WTC11 (cell line): ENCODE measurements at regions not wholly inside any gene's neighbourhood (a gene's known extent, or its start where the extent isn't known, plus 50 kb on each side); places are given as distances from the start of the nearest gene placed in this dataset.

Experiments
- ESRRA ChIP-seq: sonication (generic); formaldehyde crosslinking; IDR thresholded peaks from 2 replicates; pipeline ENCODE4 v1.8.1; 2022; ENCODE audit warnings: mild to moderate bottlenecking, missing genetic modification reagents, borderline replicate concordance
- FOXK1 ChIP-seq: sonication (generic); formaldehyde crosslinking; IDR thresholded peaks from 2 replicates; pipeline ENCODE4 v1.8.0; 2022; ENCODE audit warnings: mild to moderate bottlenecking, moderate library complexity, missing genetic modification reagents
- IRF2 ChIP-seq: sonication (generic); formaldehyde crosslinking; IDR thresholded peaks from 2 replicates; pipeline ENCODE4 v1.8.0; 2022; ENCODE audit warnings: low read depth, missing genetic modification reagents, borderline replicate concordance
- KAT7 ChIP-seq: sonication (generic); formaldehyde crosslinking; IDR thresholded peaks from 2 replicates; pipeline ENCODE4 v1.8.1; 2023; ENCODE audit warnings: missing genetic modification reagents, mild to moderate bottlenecking, borderline replicate concordance
- NFE2L1 ChIP-seq: sonication (generic); formaldehyde crosslinking; IDR thresholded peaks from 2 replicates; pipeline ENCODE4 v1.8.1; 2023; ENCODE audit warnings: missing genetic modification reagents
- NR3C1 ChIP-seq: sonication (generic); formaldehyde crosslinking; conservative IDR thresholded peaks from 2 replicates; pipeline ENCODE4 v1.8.1; 2023; ENCODE audit warnings: low read depth, mild to moderate bottlenecking, missing genetic modification reagents
- RORB ChIP-seq: fragments of 250-450 bp; sonication (Bioruptor Pico); IDR thresholded peaks from 2 replicates; pipeline ENCODE4 v1.9.0; 2021; ENCODE audit warnings: mild to moderate bottlenecking
- TCF7 ChIP-seq: sonication (generic); formaldehyde crosslinking; IDR thresholded peaks from 2 replicates; pipeline ENCODE4 v1.8.0; 2022; ENCODE audit warnings: mild to moderate bottlenecking, low read depth, missing genetic modification reagents, moderate library complexity
- TF ChIP-seq, protein P1 (sequence below): fragments of 200-600 bp; IDR thresholded peaks from 2 replicates; pipeline ENCODE4 v1.8.0; 2022; ENCODE audit warnings: antibody characterized with exemption
- TF ChIP-seq, protein P2 (sequence below): sonication (generic); formaldehyde crosslinking; IDR thresholded peaks from 2 replicates; pipeline ENCODE4 v1.8.0; 2022; ENCODE audit warnings: mild to moderate bottlenecking, missing genetic modification reagents
- TF ChIP-seq, protein P3 (sequence below): sonication (generic); formaldehyde crosslinking; IDR thresholded peaks from 2 replicates; pipeline ENCODE4 v1.8.1; 2022; ENCODE audit warnings: mild to moderate bottlenecking, missing genetic modification reagents, moderate library complexity, borderline replicate concordance
- TF ChIP-seq, protein P4 (sequence below): sonication (generic); formaldehyde crosslinking; IDR thresholded peaks from 2 replicates; pipeline ENCODE4 v1.8.1; 2023; ENCODE audit warnings: mild to moderate bottlenecking, missing genetic modification reagents, moderate library complexity
- TF ChIP-seq, protein P5 (sequence below): sonication (generic); formaldehyde crosslinking; IDR thresholded peaks from 2 replicates; pipeline ENCODE4 v1.8.0; 2022; ENCODE audit warnings: mild to moderate bottlenecking, missing genetic modification reagents
- TF ChIP-seq, protein P6 (sequence below): sonication (generic); formaldehyde crosslinking; IDR thresholded peaks from 2 replicates; pipeline ENCODE4 v1.8.1; 2022; ENCODE audit warnings: low read depth, mild to moderate bottlenecking, moderate library complexity, missing genetic modification reagents, borderline replicate concordance

DNA sequence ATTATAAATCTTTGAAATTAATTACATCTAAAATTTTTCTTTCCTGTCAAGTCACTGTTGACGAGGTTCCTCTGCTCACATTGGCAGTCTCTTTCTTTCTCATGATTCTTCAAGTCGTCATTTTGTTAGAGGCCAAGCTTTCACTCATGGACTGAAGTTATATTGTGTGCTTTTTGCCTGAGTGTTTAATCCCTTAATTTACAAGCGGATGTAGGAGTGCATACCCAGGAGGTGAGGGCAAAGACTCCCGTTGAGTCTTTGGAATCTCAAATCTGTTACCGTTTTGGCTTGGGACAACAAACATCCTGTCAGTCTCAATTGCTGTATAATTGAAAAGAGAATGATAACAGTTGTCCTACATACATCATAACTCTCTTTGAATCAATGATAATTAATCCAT lies 345.0 kb downstream of the TRIML1 start:
- TF ChIP-seq, protein P1, sequence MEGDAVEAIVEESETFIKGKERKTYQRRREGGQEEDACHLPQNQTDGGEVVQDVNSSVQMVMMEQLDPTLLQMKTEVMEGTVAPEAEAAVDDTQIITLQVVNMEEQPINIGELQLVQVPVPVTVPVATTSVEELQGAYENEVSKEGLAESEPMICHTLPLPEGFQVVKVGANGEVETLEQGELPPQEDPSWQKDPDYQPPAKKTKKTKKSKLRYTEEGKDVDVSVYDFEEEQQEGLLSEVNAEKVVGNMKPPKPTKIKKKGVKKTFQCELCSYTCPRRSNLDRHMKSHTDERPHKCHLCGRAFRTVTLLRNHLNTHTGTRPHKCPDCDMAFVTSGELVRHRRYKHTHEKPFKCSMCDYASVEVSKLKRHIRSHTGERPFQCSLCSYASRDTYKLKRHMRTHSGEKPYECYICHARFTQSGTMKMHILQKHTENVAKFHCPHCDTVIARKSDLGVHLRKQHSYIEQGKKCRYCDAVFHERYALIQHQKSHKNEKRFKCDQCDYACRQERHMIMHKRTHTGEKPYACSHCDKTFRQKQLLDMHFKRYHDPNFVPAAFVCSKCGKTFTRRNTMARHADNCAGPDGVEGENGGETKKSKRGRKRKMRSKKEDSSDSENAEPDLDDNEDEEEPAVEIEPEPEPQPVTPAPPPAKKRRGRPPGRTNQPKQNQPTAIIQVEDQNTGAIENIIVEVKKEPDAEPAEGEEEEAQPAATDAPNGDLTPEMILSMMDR = no peak
- TF ChIP-seq RORB (no peak), TCF7 (CRISPR knock-in tag) (no peak), ESRRA (CRISPR knock-in tag) (no peak), NFE2L1 (no peak), FOXK1 (no peak), NR3C1 (CRISPR knock-in tag) (no peak), KAT7 (CRISPR knock-in tag) (no peak), IRF2 (CRISPR knock-in tag) (no peak)
- TF ChIP-seq, protein P2, sequence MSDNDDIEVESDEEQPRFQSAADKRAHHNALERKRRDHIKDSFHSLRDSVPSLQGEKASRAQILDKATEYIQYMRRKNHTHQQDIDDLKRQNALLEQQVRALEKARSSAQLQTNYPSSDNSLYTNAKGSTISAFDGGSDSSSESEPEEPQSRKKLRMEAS (CRISPR knock-in tag) = no peak
- TF ChIP-seq, protein P3, sequence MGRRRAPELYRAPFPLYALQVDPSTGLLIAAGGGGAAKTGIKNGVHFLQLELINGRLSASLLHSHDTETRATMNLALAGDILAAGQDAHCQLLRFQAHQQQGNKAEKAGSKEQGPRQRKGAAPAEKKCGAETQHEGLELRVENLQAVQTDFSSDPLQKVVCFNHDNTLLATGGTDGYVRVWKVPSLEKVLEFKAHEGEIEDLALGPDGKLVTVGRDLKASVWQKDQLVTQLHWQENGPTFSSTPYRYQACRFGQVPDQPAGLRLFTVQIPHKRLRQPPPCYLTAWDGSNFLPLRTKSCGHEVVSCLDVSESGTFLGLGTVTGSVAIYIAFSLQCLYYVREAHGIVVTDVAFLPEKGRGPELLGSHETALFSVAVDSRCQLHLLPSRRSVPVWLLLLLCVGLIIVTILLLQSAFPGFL = no peak
- TF ChIP-seq, protein P4, sequence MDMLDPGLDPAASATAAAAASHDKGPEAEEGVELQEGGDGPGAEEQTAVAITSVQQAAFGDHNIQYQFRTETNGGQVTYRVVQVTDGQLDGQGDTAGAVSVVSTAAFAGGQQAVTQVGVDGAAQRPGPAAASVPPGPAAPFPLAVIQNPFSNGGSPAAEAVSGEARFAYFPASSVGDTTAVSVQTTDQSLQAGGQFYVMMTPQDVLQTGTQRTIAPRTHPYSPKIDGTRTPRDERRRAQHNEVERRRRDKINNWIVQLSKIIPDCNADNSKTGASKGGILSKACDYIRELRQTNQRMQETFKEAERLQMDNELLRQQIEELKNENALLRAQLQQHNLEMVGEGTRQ = no peak
- TF ChIP-seq, protein P5, sequence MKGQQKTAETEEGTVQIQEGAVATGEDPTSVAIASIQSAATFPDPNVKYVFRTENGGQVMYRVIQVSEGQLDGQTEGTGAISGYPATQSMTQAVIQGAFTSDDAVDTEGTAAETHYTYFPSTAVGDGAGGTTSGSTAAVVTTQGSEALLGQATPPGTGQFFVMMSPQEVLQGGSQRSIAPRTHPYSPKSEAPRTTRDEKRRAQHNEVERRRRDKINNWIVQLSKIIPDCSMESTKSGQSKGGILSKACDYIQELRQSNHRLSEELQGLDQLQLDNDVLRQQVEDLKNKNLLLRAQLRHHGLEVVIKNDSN (CRISPR knock-in tag) = no peak
- TF ChIP-seq, protein P6, sequence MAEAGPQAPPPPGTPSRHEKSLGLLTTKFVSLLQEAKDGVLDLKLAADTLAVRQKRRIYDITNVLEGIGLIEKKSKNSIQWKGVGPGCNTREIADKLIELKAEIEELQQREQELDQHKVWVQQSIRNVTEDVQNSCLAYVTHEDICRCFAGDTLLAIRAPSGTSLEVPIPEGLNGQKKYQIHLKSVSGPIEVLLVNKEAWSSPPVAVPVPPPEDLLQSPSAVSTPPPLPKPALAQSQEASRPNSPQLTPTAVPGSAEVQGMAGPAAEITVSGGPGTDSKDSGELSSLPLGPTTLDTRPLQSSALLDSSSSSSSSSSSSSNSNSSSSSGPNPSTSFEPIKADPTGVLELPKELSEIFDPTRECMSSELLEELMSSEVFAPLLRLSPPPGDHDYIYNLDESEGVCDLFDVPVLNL (CRISPR knock-in tag) = no peak
